Osteocyte (in vitro differentiated cells): ENCODE measurements at regions not wholly inside any gene's neighbourhood (a gene's known extent, or its start where the extent isn't known, plus 50 kb on each side); places are given as distances from the start of the nearest gene placed in this dataset.

Source experiments
- DNase-seq: peaks from one replicate; pipeline ENCODE4 v3.0.0; 2021; ENCODE audit warnings: mixed read lengths; ENCODE audit not compliant: unreplicated experiment; ENCODE audit errors: extremely low spot score
- H3K27ac Mint-ChIP-seq: one replicate; pipeline ENCODE4 v1.8.0; 2021; ENCODE audit warnings: mild to moderate bottlenecking, mixed read lengths; ENCODE audit not compliant: unreplicated experiment
- H3K27me3 Mint-ChIP-seq: one replicate; pipeline ENCODE4 v1.8.0; 2021; ENCODE audit warnings: mixed read lengths; ENCODE audit not compliant: unreplicated experiment
- H3K36me3 Mint-ChIP-seq: one replicate; pipeline ENCODE4 v1.8.0; 2021; ENCODE audit warnings: mixed read lengths; ENCODE audit not compliant: unreplicated experiment
- H3K4me1 Mint-ChIP-seq: one replicate; pipeline ENCODE4 v1.8.0; 2021; ENCODE audit warnings: mixed read lengths; ENCODE audit not compliant: unreplicated experiment
- H3K4me3 Mint-ChIP-seq: one replicate; pipeline ENCODE4 v1.8.0; 2021; ENCODE audit warnings: mild to moderate bottlenecking, moderate library complexity, mixed read lengths; ENCODE audit not compliant: unreplicated experiment
- H3K9me3 Mint-ChIP-seq: one replicate; pipeline ENCODE4 v1.8.0; 2021; ENCODE audit warnings: mixed read lengths; ENCODE audit not compliant: unreplicated experiment
- CTCF ChIP-seq: fragments of 200-600 bp; sonication (generic); IDR thresholded peaks from 2 replicates; pipeline ENCODE4 v1.5.0; 2021; ENCODE audit warnings: antibody characterized with exemption, mild to moderate bottlenecking, moderate library complexity

- no peak for TF ChIP-seq CTCF
- H3K27me3 Mint-ChIP-seq, result no peaks in the 10 kb centered on the region
These were observed 566.0 kb downstream of the AJAP1 start for GRCh38 chr1:5220421-5220820.

GRCh38 chr1:5200006-5200405, 545.6 kb downstream of the AJAP1 start:
- Mint-ChIP-seq H3K4me1 (no peaks in the 10 kb centered on the region), H3K36me3 (no peaks in the 10 kb centered on the region), H3K9me3 (peaks cover 58% of the 10 kb centered on the region), H3K4me3 (no peak overlapping the region), H3K27me3 (no peaks in the 10 kb centered on the region), H3K27ac (no peak overlapping the region)
- no peak for TF ChIP-seq CTCF
- DNase-seq, result no peak

More at GRCh38 chr1:5220421-5220820, 566.0 kb downstream of the AJAP1 start:
- Mint-ChIP-seq H3K9me3 (peaks cover 56% of the 10 kb centered on the region), H3K4me3 (no peak overlapping the region), H3K36me3 (no peaks in the 10 kb centered on the region), H3K27ac (no peak overlapping the region), H3K4me1 (no peaks in the 10 kb centered on the region)
- DNase-seq, result no peak

- H3K36me3 Mint-ChIP-seq, result no peaks in the 10 kb centered on the region
- no peak overlapping the region for H3K27ac Mint-ChIP-seq
- no peak for TF ChIP-seq CTCF
- no peaks in the 10 kb centered on the region for H3K27me3 Mint-ChIP-seq
- peaks cover 62% of the 10 kb centered on the region for H3K9me3 Mint-ChIP-seq
- no peaks in the 10 kb centered on the region for H3K4me1 Mint-ChIP-seq
- DNase-seq, result no peak
- no peak overlapping the region for H3K4me3 Mint-ChIP-seq
These were observed 543.9 kb downstream of the AJAP1 start for GRCh38 chr1:5198328-5198727.

GRCh38 chr1:5191470-5191869, 537.1 kb downstream of the AJAP1 start:
- Mint-ChIP-seq H3K4me3 (no peak overlapping the region), H3K9me3 (peaks cover 32% of the 10 kb centered on the region)
- no peak for DNase-seq

GRCh38 chr1:5189384-5189783, 535.0 kb downstream of the AJAP1 start:
- no peaks in the 10 kb centered on the region for H3K27me3 Mint-ChIP-seq
- H3K9me3 Mint-ChIP-seq, result peaks cover 30% of the 10 kb centered on the region
- H3K36me3 Mint-ChIP-seq, result no peaks in the 10 kb centered on the region
- no peak overlapping the region for H3K27ac Mint-ChIP-seq
- TF ChIP-seq CTCF, result no peak
- no peaks in the 10 kb centered on the region for H3K4me1 Mint-ChIP-seq
- no peak overlapping the region for H3K4me3 Mint-ChIP-seq
- no peak for DNase-seq

More at GRCh38 chr1:5191470-5191869, 537.1 kb downstream of the AJAP1 start:
- Mint-ChIP-seq H3K27me3 (no peaks in the 10 kb centered on the region), H3K4me1 (no peaks in the 10 kb centered on the region), H3K27ac (no peak overlapping the region), H3K36me3 (no peaks in the 10 kb centered on the region)
- TF ChIP-seq CTCF, result no peak
